HepG2 (cell line): ENCODE measurements at regions not wholly inside any gene's neighbourhood (a gene's known extent, or its start where the extent isn't known, plus 50 kb on each side); places are given as distances from the start of the nearest gene placed in this dataset.

Experiments
- ATAC-seq: fragments of 200-7000 bp; cut with Tn5 transposase; 3 replicates; pipeline ENCODE4 v1.9.1; 2020; ENCODE audit warnings: mild to moderate bottlenecking, moderate library complexity
- BruUV-seq: library from RNA; stranded (reverse); fragments of 400-500 nt; replicated peaks from 2 replicates; lab custom pipeline; 2021; lab: Mats Ljungman, UMichigan
- CTCF ChIA-PET: fragments of 300-600 bp; formaldehyde crosslinking; extraction: SDS; loops from one replicate; lab custom pipeline; 2021; ENCODE audit warnings: low total read pairs, inconsistent platforms, low intra/inter-chr PET ratio; lab: Yijun Ruan, JAX
- POLR2A ChIA-PET: fragments of 350-600 bp; sonication (Branson Sonifier 250); formaldehyde crosslinking; loops from one replicate; lab custom pipeline; 2020; ENCODE audit warnings: antibody characterized with exemption, inconsistent platforms; lab: Yijun Ruan, JAX
- DNase-seq: peaks from one replicate; pipeline ENCODE4 v3.0.0-alpha.2; 2015; ENCODE audit warnings: low spot score
- FAIRE-seq: peaks from 3 replicates; lab custom pipeline; 2011; peaks lifted over from hg19 to GRCh38; lab: Jason Lieb, UNC
- H2AFZ ChIP-seq: one replicate; pipeline ENCODE4 v1.6.1; 2011; ENCODE audit warnings: low read length, inconsistent platforms
- H3K27ac ChIP-seq: fragments of 300-600 bp; 3 replicates; pipeline ENCODE4 v1.8.0; 2011; ENCODE audit warnings: mixed run types, mild to moderate bottlenecking, mixed read lengths, low read length, inconsistent platforms; ENCODE audit not compliant: insufficient read depth; ENCODE audit errors: extremely low read length
- H3K27me3 ChIP-seq, 2 experiments: fragments of 200-600 bp in 1 of 2; 2 replicates in 1 of 2; 3 replicates in 1 of 2; pipeline versions ENCODE4 v1.6.0 to v1.8.0; 2011; ENCODE audit warnings: low read length in 2 of 2, mild to moderate bottlenecking in 2 of 2, moderate library complexity in 2 of 2, inconsistent platforms in 1 of 2; ENCODE audit not compliant: insufficient read depth in 2 of 2, control insufficient read depth in 1 of 2
- H3K36me3 ChIP-seq, 2 experiments: fragments of 200-600 bp in 1 of 2; replicated peaks in 1 of 2; 2 replicates in 1 of 2; 3 replicates in 1 of 2; pipeline versions ENCODE4 v1.5.1 to v1.8.0; 2011; ENCODE audit warnings: low read length in 2 of 2, inconsistent platforms in 1 of 2; ENCODE audit not compliant: insufficient read depth in 2 of 2, control insufficient read depth in 1 of 2
- H3K4me1 ChIP-seq: 2 replicates; pipeline ENCODE4 v1.5.1; 2012; ENCODE audit warnings: low read length, inconsistent platforms; ENCODE audit not compliant: insufficient read depth
- H3K4me2 ChIP-seq: 2 replicates; pipeline ENCODE4 v1.6.0; 2011; ENCODE audit warnings: low read depth, low read length, inconsistent platforms
- H3K4me3 ChIP-seq, 3 experiments: fragments of 200-600 bp in 1 of 3; sonication (generic), shearing (Covaris generic) in 1 of 3; replicated peaks in 1 of 3; 2 replicates each; pipeline ENCODE4 v1.5.1; 2011 to 2016; ENCODE audit warnings: low read length in 3 of 3, inconsistent platforms in 2 of 3, low read depth in 2 of 3, mild to moderate bottlenecking in 2 of 3, control low read depth in 1 of 3, mixed read lengths in 1 of 3; ENCODE audit not compliant: insufficient read depth in 1 of 3
- H3K79me2 ChIP-seq: one replicate; pipeline ENCODE4 v1.6.1; 2011; ENCODE audit warnings: low read length, inconsistent platforms; ENCODE audit not compliant: insufficient read depth
- H3K9ac ChIP-seq: 2 replicates; pipeline ENCODE4 v1.6.0; 2011; ENCODE audit warnings: mild to moderate bottlenecking, low read depth, low read length, inconsistent platforms; ENCODE audit not compliant: insufficient read depth
- H3K9me3 ChIP-seq: 2 replicates; pipeline ENCODE4 v1.5.1; 2012; ENCODE audit warnings: mild to moderate bottlenecking, low read length
- H4K20me1 ChIP-seq: 2 replicates; pipeline ENCODE4 v1.6.0; 2011; ENCODE audit warnings: inconsistent platforms, mild to moderate bottlenecking, low read length, moderate library complexity; ENCODE audit not compliant: insufficient read depth
- CREM ChIP-seq, 2 experiments: sonication (generic) in 1 of 2; formaldehyde crosslinking in 1 of 2; IDR thresholded peaks; 2 replicates each; pipeline versions ENCODE4 v1.4.0 to v1.6.1; 2016 to 2020; ENCODE audit warnings: antibody characterized with exemption in 1 of 2, mild to moderate bottlenecking in 1 of 2, missing genetic modification reagents in 1 of 2
- KDM6A ChIP-seq: IDR thresholded peaks from 2 replicates; pipeline ENCODE4 v1.6.1; 2016; ENCODE audit warnings: low read depth
- MBNL3 ChIP-seq: fragments of 250-450 bp; sonication (Bioruptor Pico); conservative IDR thresholded peaks from 2 replicates; pipeline ENCODE4 v1.8.0; 2022; ENCODE audit warnings: mild to moderate bottlenecking, inconsistent platforms
- PCBP1 ChIP-seq: fragments of 200-400 bp; formaldehyde crosslinking; IDR thresholded peaks from 2 replicates; pipeline ENCODE4 v1.6.1; 2017; ENCODE audit warnings: mild to moderate bottlenecking, low read depth, low read length, borderline replicate concordance
- RFX1 ChIP-seq: fragments of 450-650 bp; IDR thresholded peaks from 2 replicates; pipeline ENCODE4 v1.6.1; 2017
- SAP130 ChIP-seq: IDR thresholded peaks from 2 replicates; pipeline ENCODE4 v1.6.1; 2016; ENCODE audit warnings: low read depth
- SIN3B ChIP-seq: fragments of 150-350 bp; IDR thresholded peaks from 2 replicates; pipeline ENCODE4 v1.6.1; 2014; ENCODE audit warnings: low read length
- ZC3H13 ChIP-seq: sonication (generic); formaldehyde crosslinking; IDR thresholded peaks from 2 replicates; pipeline ENCODE4 v1.8.1; 2023; ENCODE audit warnings: mild to moderate bottlenecking, missing genetic modification reagents, moderate library complexity
- ZNF20 ChIP-seq: sonication (generic); formaldehyde crosslinking; IDR thresholded peaks from 2 replicates; pipeline ENCODE4 v1.4.0; 2020; ENCODE audit warnings: mild to moderate bottlenecking, moderate library complexity, missing genetic modification reagents
- ZNF225 ChIP-seq: sonication (generic); formaldehyde crosslinking; IDR thresholded peaks from 2 replicates; pipeline ENCODE4 v1.4.0; 2020; ENCODE audit warnings: mild to moderate bottlenecking, missing genetic modification reagents
- ZNF230 ChIP-seq: sonication (generic); formaldehyde crosslinking; IDR thresholded peaks from 2 replicates; pipeline ENCODE4 v1.4.0; 2020; ENCODE audit warnings: mild to moderate bottlenecking, missing genetic modification reagents
- ZNF547 ChIP-seq: sonication (generic); formaldehyde crosslinking; IDR thresholded peaks from 2 replicates; pipeline ENCODE4 v1.5.1; 2020; ENCODE audit warnings: mild to moderate bottlenecking, missing genetic modification reagents
- ZNF614 ChIP-seq: IDR thresholded peaks from 2 replicates; pipeline ENCODE4 v1.6.1; 2018; ENCODE audit warnings: missing biosample characterization, missing genetic modification reagents, inconsistent platforms, borderline replicate concordance
- ZNF749 ChIP-seq: sonication (generic); formaldehyde crosslinking; IDR thresholded peaks from 2 replicates; pipeline ENCODE4 v1.8.0; 2022; ENCODE audit warnings: mild to moderate bottlenecking, missing genetic modification reagents, moderate library complexity, borderline replicate concordance
- ZNF878 ChIP-seq: sonication (generic); formaldehyde crosslinking; IDR thresholded peaks from 2 replicates; pipeline ENCODE4 v1.8.1; 2023; ENCODE audit warnings: mild to moderate bottlenecking, missing genetic modification reagents, moderate library complexity
- WGBS: methylation state at CpG from one replicate; pipeline ENCODE4 v1.1.6; 2017; ENCODE audit warnings: low lambda C conversion rate; 5-methylcytosine and 5-hydroxymethylcytosine counted together
- in situ Hi-C: cut with HindIII; loops from 2 replicates; pipeline ENCODE4 v1.10.0; 2017; ENCODE audit warnings: low pct_unique_long_range_greater_than_20kb; ENCODE audit not compliant: extremely low pct_ligation_motif_present
- intact Hi-C: fragments of 100-400 bp; cut with micrococcal nuclease; formaldehyde crosslinking; loops from one replicate; pipeline ENCODE4 v1.10.0; 2022; ENCODE audit not compliant: unreplicated experiment
- TF ChIP-seq, protein P1 (sequence below): sonication (generic); formaldehyde crosslinking; IDR thresholded peaks from 2 replicates; pipeline ENCODE4 v1.9.0; 2021; ENCODE audit warnings: missing genetic modification reagents, mild to moderate bottlenecking, borderline replicate concordance
- TF ChIP-seq, protein P2 (sequence below): sonication (generic); formaldehyde crosslinking; IDR thresholded peaks from 2 replicates; pipeline ENCODE4 v1.4.0; 2020; ENCODE audit warnings: missing genetic modification reagents

DNA sequence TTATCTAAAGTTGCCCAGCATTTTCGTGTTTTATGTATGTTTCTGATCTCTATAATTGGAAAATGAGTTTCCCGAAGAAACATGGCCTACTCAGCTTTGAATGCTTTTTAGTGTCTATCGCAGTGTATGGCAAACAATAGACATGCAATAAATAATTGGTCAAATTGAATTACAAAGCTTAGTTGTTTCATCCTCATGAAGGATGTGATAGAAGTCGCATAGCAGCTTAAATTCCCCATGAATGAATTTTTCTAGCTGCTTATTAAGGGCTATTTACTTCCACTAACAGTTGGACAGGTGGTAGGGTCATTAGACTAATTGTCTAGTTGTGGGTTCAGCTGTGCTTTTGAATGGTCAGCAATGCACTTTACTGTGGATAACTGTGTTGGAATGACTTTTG is 467.3 kb upstream of the MBL2 start (continued):
- TF ChIP-seq, protein P1, sequence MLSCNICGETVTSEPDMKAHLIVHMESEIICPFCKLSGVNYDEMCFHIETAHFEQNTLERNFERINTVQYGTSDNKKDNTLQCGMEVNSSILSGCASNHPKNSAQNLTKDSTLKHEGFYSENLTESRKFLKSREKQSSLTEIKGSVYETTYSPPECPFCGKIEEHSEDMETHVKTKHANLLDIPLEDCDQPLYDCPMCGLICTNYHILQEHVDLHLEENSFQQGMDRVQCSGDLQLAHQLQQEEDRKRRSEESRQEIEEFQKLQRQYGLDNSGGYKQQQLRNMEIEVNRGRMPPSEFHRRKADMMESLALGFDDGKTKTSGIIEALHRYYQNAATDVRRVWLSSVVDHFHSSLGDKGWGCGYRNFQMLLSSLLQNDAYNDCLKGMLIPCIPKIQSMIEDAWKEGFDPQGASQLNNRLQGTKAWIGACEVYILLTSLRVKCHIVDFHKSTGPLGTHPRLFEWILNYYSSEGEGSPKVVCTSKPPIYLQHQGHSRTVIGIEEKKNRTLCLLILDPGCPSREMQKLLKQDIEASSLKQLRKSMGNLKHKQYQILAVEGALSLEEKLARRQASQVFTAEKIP (CRISPR knock-in tag) = no peak
- TF ChIP-seq, all 625 proteins: peak for 0

DNA sequence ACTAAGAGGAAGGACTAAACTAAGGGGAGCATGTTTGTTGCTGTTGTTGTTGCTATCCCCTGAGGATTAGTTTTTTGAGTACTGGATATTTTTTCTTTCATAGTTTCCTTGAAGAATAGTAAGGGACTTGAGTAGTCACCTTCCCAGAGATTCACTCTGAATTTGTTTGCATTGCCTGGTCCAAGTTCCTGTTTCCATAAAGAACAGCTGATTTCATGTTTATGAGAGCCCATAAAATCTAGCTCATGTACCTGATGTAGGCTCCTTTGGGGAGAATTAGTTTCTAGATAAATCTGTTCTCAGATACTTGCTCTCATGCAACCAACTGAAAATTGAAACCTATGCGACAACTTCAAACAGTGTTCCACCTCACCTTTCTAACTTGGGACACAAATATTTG is 464.4 kb upstream of the MBL2 start:
- H3K9ac ChIP-seq = no peak overlapping the region
- no peaks in the 10 kb centered on the region for H4K20me1 ChIP-seq
- H2AFZ ChIP-seq = no peak overlapping the region
- no peaks in the 10 kb centered on the region for H3K4me1 ChIP-seq
- no peak for TF ChIP-seq SAP130 (CRISPR knock-in tag)
- no peak for TF ChIP-seq ZNF225 (CRISPR knock-in tag)
- no peak for TF ChIP-seq KDM6A (CRISPR knock-in tag)
- in situ Hi-C loops (no loop called here), intact Hi-C loops (no loop called here)
- H3K36me3 ChIP-seq = no peaks in the 10 kb centered on the region
- 92% methylated on average over 1 of the region's 1 CpG for WGBS
- no peak overlapping the region for H3K27ac ChIP-seq
- no peak overlapping the region for H3K4me2 ChIP-seq
- ATAC-seq = no peak
- no peaks in the 10 kb centered on the region for H3K27me3 ChIP-seq
- POLR2A ChIA-PET = no interaction called here
- no peaks in the 10 kb centered on the region for H3K79me2 ChIP-seq
- H3K9me3 ChIP-seq = no peaks in the 10 kb centered on the region
- CTCF ChIA-PET = no interaction called here
- no TSS peak for BruUV-seq
- no peak for DNase-seq
- no peak for FAIRE-seq
- H3K4me3 ChIP-seq = no peak overlapping the region

DNA sequence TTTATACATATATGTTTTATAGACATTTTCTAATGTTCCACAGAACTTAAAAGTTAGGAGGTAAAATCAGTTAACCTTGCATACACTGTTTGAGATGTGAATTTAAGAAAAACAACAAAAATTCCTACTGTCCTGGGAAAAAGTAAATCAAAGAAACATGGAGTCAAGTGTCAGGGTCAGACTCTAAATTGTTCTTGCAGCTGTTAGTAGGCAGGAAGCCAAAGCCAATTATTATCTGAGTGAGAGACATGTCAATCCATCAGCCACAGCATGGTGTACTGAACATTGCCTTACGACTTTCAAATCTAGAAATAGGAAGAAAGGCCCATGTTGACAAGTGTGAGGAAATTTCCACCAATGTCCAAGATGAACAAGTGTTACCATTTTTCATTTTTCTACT is 461.2 kb upstream of the MBL2 start:
- H2AFZ ChIP-seq = no peak overlapping the region
- intact Hi-C loops = no loop called here
- H3K27me3 ChIP-seq = no peaks in the 10 kb centered on the region
- H4K20me1 ChIP-seq = no peaks in the 10 kb centered on the region
- H3K4me3 ChIP-seq = no peak overlapping the region
- in situ Hi-C loops = no loop called here
- H3K9ac ChIP-seq = no peak overlapping the region
- no TSS peak for BruUV-seq
- H3K27ac ChIP-seq = no peak overlapping the region
- ChIA-PET POLR2A (no interaction called here), CTCF (no interaction called here)
- H3K36me3 ChIP-seq = no peaks in the 10 kb centered on the region
- no peak overlapping the region for H3K4me2 ChIP-seq
- ATAC-seq = no peak
- 5% methylated on average over 1 of the region's 1 CpG for WGBS
- no peaks in the 10 kb centered on the region for H3K79me2 ChIP-seq
- no peaks in the 10 kb centered on the region for H3K9me3 ChIP-seq
- H3K4me1 ChIP-seq = no peaks in the 10 kb centered on the region
- no peak for DNase-seq
- FAIRE-seq = no peak
- TF ChIP-seq, protein P2, sequence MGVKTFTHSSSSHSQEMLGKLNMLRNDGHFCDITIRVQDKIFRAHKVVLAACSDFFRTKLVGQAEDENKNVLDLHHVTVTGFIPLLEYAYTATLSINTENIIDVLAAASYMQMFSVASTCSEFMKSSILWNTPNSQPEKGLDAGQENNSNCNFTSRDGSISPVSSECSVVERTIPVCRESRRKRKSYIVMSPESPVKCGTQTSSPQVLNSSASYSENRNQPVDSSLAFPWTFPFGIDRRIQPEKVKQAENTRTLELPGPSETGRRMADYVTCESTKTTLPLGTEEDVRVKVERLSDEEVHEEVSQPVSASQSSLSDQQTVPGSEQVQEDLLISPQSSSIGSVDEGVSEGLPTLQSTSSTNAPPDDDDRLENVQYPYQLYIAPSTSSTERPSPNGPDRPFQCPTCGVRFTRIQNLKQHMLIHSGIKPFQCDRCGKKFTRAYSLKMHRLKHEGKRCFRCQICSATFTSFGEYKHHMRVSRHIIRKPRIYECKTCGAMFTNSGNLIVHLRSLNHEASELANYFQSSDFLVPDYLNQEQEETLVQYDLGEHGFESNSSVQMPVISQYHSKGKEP (CRISPR knock-in tag) = no peak
- no peak for TF ChIP-seq RFX1
- TF ChIP-seq PCBP1 = no peak
- no peak for TF ChIP-seq ZNF547 (CRISPR knock-in tag)
- no peak for TF ChIP-seq ZNF614
- no peak for TF ChIP-seq ZNF749
- no peak for TF ChIP-seq ZNF20
- TF ChIP-seq SIN3B = no peak
- no peak for TF ChIP-seq ZNF230 (CRISPR knock-in tag)
- TF ChIP-seq ZC3H13 (CRISPR knock-in tag) = no peak
- no peak for TF ChIP-seq MBNL3 (CRISPR knock-in tag)
- TF ChIP-seq CREM (IDR thresholded peaks at IDR 0.05) = no peak
- TF ChIP-seq CREM (CRISPR knock-in tag; IDR thresholded peaks at IDR 0.05) = no peak
- no peak for TF ChIP-seq ZNF878 (CRISPR knock-in tag)
